Subcutaneous abdominal adipose tissue (tissue), 5 donors: ENCODE measurements at regions not wholly inside any gene's neighbourhood (a gene's known extent, or its start where the extent isn't known, plus 50 kb on each side); places are given as distances from the start of the nearest gene placed in this dataset.

Experiments
- H3K27ac ChIP-seq: one replicate; pipeline ENCODE4 v1.7.0; 2013; ENCODE audit warnings: low read depth, mild to moderate bottlenecking, inconsistent platforms, low read length, moderate library complexity
- H3K27me3 ChIP-seq, 5 donors: one replicate each; pipeline ENCODE4 v1.7.0; 2013; ENCODE audit warnings: low read length in 5 of 5, inconsistent platforms in 1 of 5; ENCODE audit not compliant: control insufficient read depth in 5 of 5, insufficient read depth in 4 of 5
- H3K36me3 ChIP-seq, 5 donors: one replicate each; pipeline ENCODE4 v1.7.0; 2013; ENCODE audit warnings: low read length in 5 of 5; ENCODE audit not compliant: control insufficient read depth in 5 of 5, insufficient read depth in 5 of 5
- H3K4me1 ChIP-seq, 5 donors: one replicate each; pipeline ENCODE4 v1.7.0; 2013; ENCODE audit warnings: low read length in 5 of 5, mild to moderate bottlenecking in 3 of 5, moderate library complexity in 1 of 5; ENCODE audit not compliant: control insufficient read depth in 5 of 5, insufficient read depth in 5 of 5
- H3K4me3 ChIP-seq, 5 donors: one replicate each; pipeline ENCODE4 v1.7.0; 2013; ENCODE audit warnings: low read length in 5 of 5, low read depth in 1 of 5
- H3K9ac ChIP-seq, 5 donors: one replicate each; pipeline ENCODE4 v1.7.0; 2013; ENCODE audit warnings: low read length in 5 of 5, mild to moderate bottlenecking in 4 of 5, moderate library complexity in 3 of 5
- H3K9me3 ChIP-seq, 5 donors: one replicate each; pipeline ENCODE4 v1.7.0; 2013; ENCODE audit warnings: low read length in 5 of 5; ENCODE audit not compliant: control insufficient read depth in 5 of 5
- donor health status: healthy.
- donor health status: healthy.
- donor health status: healthy.
- donor health status: healthy.
- donor health status: healthy.

DNA sequence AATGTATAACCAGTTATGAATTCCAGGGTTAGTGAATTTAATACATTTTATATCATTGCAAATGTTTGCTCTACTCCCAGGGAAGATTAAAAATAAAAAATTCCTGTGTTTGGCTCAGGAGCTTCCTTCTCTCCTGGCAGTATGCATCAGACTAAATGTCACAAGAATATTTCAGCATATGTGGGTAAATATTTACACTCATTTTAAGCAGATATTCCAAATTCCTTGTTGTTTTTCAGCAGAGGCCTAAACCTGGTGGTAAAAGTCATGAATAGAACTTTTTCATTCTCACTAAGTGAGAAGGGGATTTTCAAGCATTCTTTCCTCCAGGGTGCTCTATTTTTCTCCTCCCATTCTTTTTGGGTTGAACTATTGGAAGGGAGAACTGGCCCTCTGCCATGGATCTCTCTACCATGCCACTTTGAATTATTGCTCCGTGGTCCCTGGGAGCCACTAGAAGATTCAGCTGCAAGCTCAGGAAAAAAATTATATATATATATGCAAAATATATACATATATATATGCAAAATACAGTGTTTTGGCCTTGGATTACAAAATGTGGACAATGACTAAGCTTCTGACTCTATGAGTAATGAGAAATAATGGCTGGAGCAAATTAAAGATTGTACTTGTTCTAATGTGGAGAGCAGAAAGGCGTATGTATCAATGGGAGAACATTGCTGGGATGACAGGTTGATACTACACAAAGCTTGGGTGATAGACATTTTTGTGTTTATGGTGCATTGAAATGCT lies 180.6 kb upstream of the PAPPA start:
- H3K27ac ChIP-seq: no peak overlapping the region
- H3K9ac ChIP-seq: no peak overlapping the region
- H3K36me3 ChIP-seq: no peaks in the 10 kb centered on the region
- peaks cover 0 to 6% (median 0%) of the 10 kb centered on the region in 5 donors for H3K9me3 ChIP-seq
- H3K4me1 ChIP-seq: peaks cover 0 to 5% (median 0%) of the 10 kb centered on the region in 5 donors
- H3K4me3 ChIP-seq: no peak overlapping the region
- no peaks in the 10 kb centered on the region for H3K27me3 ChIP-seq

DNA sequence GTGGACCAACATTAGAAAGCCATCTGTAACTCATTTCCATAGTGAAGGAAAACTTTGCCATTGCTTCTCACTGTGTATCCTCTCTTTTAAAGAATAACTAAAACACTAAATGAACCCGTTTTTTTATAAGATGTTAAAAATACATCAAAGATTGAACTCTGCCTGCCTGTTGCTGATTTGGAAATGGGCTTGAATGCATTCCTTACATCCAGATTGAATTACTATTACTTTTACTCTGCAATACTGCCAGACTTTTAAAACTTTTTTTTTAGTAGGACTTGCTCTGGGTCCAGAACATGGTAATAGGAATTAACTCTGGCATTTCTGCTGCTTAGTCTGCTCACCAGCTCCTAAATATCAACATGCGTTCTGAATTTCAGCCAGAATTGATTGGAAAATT lies 176.8 kb upstream of the PAPPA start:
- Histone ChIP-seq H3K4me3 (no peak overlapping the region), H3K9me3 (peaks cover 0 to 6% (median 0%) of the 10 kb centered on the region in 5 donors), H3K9ac (no peak overlapping the region), H3K27ac (no peak overlapping the region), H3K27me3 (no peaks in the 10 kb centered on the region), H3K4me1 (peaks cover 0 to 5% (median 0%) of the 10 kb centered on the region in 5 donors), H3K36me3 (no peaks in the 10 kb centered on the region)

DNA sequence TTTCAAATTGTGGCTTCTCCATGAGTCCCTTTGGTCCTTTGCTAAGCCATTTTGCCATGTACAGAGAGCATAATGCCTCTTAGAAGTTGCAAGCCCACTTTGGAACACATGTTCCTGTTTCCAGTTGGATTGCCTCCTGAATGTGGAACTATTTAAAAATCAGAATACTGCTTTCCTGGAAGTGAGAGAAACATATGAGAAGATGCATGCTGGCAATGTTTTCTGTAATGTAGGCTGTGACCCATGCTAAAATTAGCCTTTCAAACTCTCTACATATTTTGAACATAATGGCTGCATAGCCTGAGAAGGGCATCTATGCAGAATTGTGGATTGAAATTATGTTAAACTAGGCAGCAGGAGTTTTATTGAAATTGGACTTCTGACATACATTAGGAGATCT lies 175.5 kb upstream of the PAPPA start:
- Histone ChIP-seq H3K27me3 (no peaks in the 10 kb centered on the region), H3K9ac (no peak overlapping the region), H3K4me1 (peaks cover 0 to 1% (median 0%) of the 10 kb centered on the region in 5 donors), H3K9me3 (peaks cover 0 to 6% (median 0%) of the 10 kb centered on the region in 5 donors), H3K4me3 (no peak overlapping the region), H3K36me3 (no peaks in the 10 kb centered on the region), H3K27ac (no peak overlapping the region)

DNA sequence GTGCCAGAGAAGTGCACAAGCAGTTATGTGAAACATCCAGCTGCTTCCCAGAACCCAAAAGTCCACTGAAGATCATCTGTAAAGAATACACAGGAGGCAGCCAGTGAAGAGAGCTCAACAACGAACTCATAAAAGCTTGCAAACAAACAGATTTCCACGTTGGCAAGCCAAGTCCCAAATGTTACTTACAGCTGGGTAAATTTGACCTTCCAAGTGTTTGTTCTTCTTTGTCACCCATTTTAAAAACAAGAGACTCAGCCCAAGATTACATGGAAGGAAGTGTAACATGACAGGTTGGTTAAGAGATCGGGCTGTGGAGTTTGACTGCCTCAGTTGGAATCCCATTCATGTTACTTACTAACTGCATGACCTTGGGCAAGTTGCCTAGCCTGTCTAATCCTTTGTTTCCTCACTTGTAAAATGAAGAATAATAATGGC lies 174.9 kb upstream of the PAPPA start:
- H3K4me3 ChIP-seq: no peak overlapping the region
- no peaks in the 10 kb centered on the region for H3K4me1 ChIP-seq

DNA sequence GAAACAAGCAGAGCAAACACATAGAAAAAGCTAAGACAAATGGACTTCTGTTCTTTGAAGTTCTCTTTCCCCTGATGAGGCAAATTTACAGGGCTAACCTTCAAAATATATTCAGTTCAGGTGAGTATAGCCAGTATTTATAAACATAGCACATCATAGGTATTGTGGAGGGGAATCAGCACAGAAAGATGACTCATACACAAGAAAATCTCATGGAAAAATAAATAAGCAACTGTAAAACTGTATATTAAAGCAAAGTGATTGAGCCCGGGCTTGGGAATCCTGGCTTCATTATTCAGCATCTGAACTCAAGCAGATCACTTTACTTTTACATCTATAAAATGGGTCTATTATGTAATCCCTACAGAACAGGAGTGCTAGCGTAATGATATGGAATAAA lies 173.5 kb upstream of the PAPPA start:
- H3K4me3 ChIP-seq: no peak overlapping the region
- H3K27ac ChIP-seq: no peak overlapping the region
- no peaks in the 10 kb centered on the region for H3K36me3 ChIP-seq
- H3K4me1 ChIP-seq: no peaks in the 10 kb centered on the region
- H3K27me3 ChIP-seq: no peaks in the 10 kb centered on the region
- H3K9ac ChIP-seq: no peak overlapping the region
- H3K9me3 ChIP-seq: peaks cover 0 to 6% (median 0%) of the 10 kb centered on the region in 5 donors

More for the DNA sequence above, 174.9 kb upstream of the PAPPA start:
- Histone ChIP-seq H3K27me3 (no peaks in the 10 kb centered on the region), H3K9me3 (peaks cover 0 to 6% (median 0%) of the 10 kb centered on the region in 5 donors), H3K9ac (no peak overlapping the region), H3K27ac (no peak overlapping the region), H3K36me3 (no peaks in the 10 kb centered on the region)

DNA sequence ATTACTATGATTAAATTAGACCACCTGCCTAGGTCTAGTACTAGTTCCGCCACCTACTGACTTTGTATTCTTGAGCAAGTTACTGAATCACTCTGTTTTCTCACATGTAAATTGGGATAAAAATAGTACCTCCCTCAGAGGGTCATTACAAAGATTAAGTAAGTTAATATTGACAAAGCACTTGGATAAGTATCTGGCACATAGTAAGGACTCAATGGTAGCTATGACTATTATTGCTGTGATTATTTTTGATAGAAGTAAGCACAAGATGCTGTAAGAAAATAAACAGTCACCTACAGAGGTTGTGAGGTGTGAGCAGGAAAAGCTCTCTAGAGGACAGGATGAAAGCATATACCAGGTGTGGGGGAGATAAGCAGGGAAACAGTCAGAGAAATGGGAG lies 173.1 kb upstream of the PAPPA start:
- H3K27ac ChIP-seq: no peak overlapping the region
- H3K4me3 ChIP-seq: no peak overlapping the region
- H3K4me1 ChIP-seq: no peaks in the 10 kb centered on the region

DNA sequence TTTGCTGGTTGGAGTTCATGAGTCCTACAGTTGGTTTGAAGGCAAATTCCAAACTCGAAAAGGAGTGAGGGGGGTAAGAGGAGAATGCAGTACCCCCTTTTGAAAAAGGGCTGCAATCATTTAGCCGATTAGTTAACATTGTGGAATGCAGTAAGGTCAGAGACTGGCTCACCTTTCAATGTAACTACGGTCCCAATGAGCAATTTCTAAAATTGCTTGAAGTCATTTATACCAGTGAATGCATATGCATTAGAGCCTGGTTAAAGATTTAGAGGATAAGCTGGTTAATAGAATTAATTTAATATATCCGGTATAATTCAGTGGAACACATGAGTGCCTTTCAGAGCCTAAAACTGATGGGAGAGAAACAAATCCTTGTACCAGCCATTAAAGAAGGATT lies 172.6 kb upstream of the PAPPA start:
- H3K9ac ChIP-seq: no peak overlapping the region
- H3K36me3 ChIP-seq: no peaks in the 10 kb centered on the region
- no peaks in the 10 kb centered on the region for H3K4me1 ChIP-seq
- H3K9me3 ChIP-seq: peaks cover 0 to 5% (median 0%) of the 10 kb centered on the region in 5 donors
- no peak overlapping the region for H3K27ac ChIP-seq
- no peak overlapping the region for H3K4me3 ChIP-seq
- H3K27me3 ChIP-seq: no peaks in the 10 kb centered on the region

More for the DNA sequence above, 173.1 kb upstream of the PAPPA start:
- Histone ChIP-seq H3K27me3 (no peaks in the 10 kb centered on the region), H3K9ac (no peak overlapping the region), H3K9me3 (peaks cover 0 to 6% (median 0%) of the 10 kb centered on the region in 5 donors), H3K36me3 (no peaks in the 10 kb centered on the region)

DNA sequence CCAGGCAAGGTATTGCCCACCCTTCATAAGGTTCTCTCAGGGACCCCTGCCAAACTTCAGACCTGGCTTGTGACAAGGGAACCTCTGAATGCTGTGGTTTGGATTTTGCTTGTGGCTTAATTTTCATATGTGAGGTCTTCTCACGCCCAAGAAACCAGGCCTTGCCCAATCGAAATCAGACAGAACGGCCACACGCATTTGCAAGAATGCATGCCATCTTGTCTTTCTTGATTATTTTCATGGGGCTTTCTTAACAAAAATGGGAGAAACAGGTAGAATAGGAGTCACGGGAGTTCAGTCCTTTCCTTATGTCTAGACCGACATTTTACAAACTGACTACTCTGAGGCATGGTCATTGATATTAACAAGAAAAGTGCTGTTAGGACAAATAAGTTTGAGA lies 170.2 kb upstream of the PAPPA start:
- Histone ChIP-seq H3K27ac (no peak overlapping the region), H3K4me3 (no peak overlapping the region), H3K9me3 (no peaks in the 10 kb centered on the region), H3K27me3 (no peaks in the 10 kb centered on the region), H3K36me3 (no peaks in the 10 kb centered on the region), H3K4me1 (no peaks in the 10 kb centered on the region), H3K9ac (no peak overlapping the region)

DNA sequence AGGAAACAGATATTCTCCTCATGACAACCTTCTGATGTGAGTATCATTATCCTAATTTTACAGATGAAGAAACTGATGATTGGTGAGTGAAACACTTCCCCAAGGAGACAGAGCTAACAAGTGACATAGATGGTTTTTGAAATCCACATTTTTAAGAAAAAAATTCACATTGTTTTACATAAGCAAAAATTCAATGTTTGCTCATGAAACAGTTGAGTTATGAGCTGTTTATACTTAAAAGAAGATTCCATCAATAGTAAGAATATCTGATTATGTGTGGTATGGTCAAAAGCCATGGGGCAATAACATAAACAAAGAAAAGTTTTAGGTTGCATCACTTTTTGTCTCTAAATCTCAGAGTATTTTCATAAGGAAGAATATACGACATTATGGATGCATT lies 167.9 kb upstream of the PAPPA start:
- Histone ChIP-seq H3K36me3 (no peaks in the 10 kb centered on the region), H3K27ac (no peak overlapping the region), H3K4me1 (no peaks in the 10 kb centered on the region), H3K9me3 (no peaks in the 10 kb centered on the region), H3K9ac (no peak overlapping the region), H3K4me3 (no peak overlapping the region), H3K27me3 (no peaks in the 10 kb centered on the region)

DNA sequence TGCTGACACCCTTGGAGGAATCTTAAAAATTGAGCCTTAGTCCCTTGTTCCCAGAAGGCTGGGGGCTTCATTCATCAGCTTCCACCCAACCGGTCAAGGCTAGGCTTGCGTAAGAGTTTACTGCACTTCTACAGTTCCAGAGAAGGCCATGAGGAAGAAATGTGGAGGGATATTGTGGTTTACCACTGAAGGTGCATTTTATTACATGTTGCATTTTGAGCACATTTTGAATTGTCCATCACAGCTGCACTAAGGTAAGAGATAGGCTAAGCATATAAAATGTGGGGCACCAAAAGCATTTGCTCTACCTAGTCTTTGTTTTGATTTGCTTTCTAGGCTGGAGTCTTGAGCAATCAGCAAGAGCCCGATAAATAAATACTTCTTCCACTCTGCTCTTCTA lies 167.1 kb upstream of the PAPPA start:
- Histone ChIP-seq H3K9me3 (no peaks in the 10 kb centered on the region), H3K4me1 (no peaks in the 10 kb centered on the region), H3K27ac (no peak overlapping the region), H3K27me3 (no peaks in the 10 kb centered on the region), H3K9ac (no peak overlapping the region), H3K4me3 (no peak overlapping the region), H3K36me3 (no peaks in the 10 kb centered on the region)
